Calu3 (cell line): ENCODE measurements at regions not wholly inside any gene's neighbourhood (a gene's known extent, or its start where the extent isn't known, plus 50 kb on each side); places are given as distances from the start of the nearest gene placed in this dataset.
A peak's percentile ranks its signal among the peaks of the same experiment; 100 is the strongest.

ENCODE experiments used
- BruUV-seq: library from RNA; stranded (reverse); fragments of 400-500 nt; replicated peaks from 2 replicates; lab custom pipeline; 2021; lab: Mats Ljungman, UMichigan
- CTCF ChIA-PET: fragments of 300-600 bp; sonication (Branson Sonifier 250); formaldehyde crosslinking; loops from one replicate; lab custom pipeline; 2022; ENCODE audit warnings: antibody characterized with exemption; lab: Charles Lee
- DNase-seq: peaks from one replicate; pipeline ENCODE4 v3.0.0; 2022
- H3K27ac Mint-ChIP-seq: one replicate; pipeline ENCODE4 v1.8.0; 2022; ENCODE audit warnings: mixed read lengths; ENCODE audit not compliant: unreplicated experiment
- H3K27me3 Mint-ChIP-seq: one replicate; pipeline ENCODE4 v1.8.0; 2022; ENCODE audit warnings: mixed read lengths; ENCODE audit not compliant: unreplicated experiment
- H3K36me3 Mint-ChIP-seq: one replicate; pipeline ENCODE4 v1.8.0; 2022; ENCODE audit warnings: mild to moderate bottlenecking, moderate library complexity, mixed read lengths; ENCODE audit not compliant: insufficient read depth, unreplicated experiment
- H3K4me1 Mint-ChIP-seq: one replicate; pipeline ENCODE4 v1.8.0; 2022; ENCODE audit warnings: mild to moderate bottlenecking, low read depth, mixed read lengths; ENCODE audit not compliant: unreplicated experiment
- H3K4me3 Mint-ChIP-seq: one replicate; pipeline ENCODE4 v1.8.0; 2022; ENCODE audit warnings: mild to moderate bottlenecking, low read depth, moderate library complexity, mixed read lengths; ENCODE audit not compliant: unreplicated experiment
- H3K9me3 Mint-ChIP-seq: one replicate; pipeline ENCODE4 v1.8.0; 2022; ENCODE audit warnings: low read depth, mixed read lengths; ENCODE audit not compliant: unreplicated experiment
- CTCF ChIP-seq: fragments of 200-600 bp; IDR thresholded peaks from one replicate; pipeline ENCODE4 v1.8.0; 2022; ENCODE audit warnings: antibody characterized with exemption; ENCODE audit not compliant: unreplicated experiment
- intact Hi-C: fragments of 100-400 bp; cut with micrococcal nuclease; formaldehyde crosslinking; loops from one replicate; pipeline ENCODE4 v1.10.0; 2022; ENCODE audit not compliant: unreplicated experiment

- Mint-ChIP-seq H3K36me3 (no peaks in the 10 kb centered on the region), H3K9me3 (no peaks in the 10 kb centered on the region), H3K27ac (no peak overlapping the region), H3K27me3 (peaks cover 24% of the 10 kb centered on the region), H3K4me1 (no peaks in the 10 kb centered on the region), H3K4me3 (no peak overlapping the region)
- intact Hi-C loops: loop anchor here (5.0 kb wide), 1 partner anchor 620 kb away; no protein-coding TSS in a partner anchor
- TF ChIP-seq CTCF: no peak
- CTCF ChIA-PET: no interaction called here
- no TSS peak for BruUV-seq
- DNase-seq: no peak
These were observed 166.8 kb upstream of the CST7 start for GRCh38 chr20:24782301-24782700.

DNA sequence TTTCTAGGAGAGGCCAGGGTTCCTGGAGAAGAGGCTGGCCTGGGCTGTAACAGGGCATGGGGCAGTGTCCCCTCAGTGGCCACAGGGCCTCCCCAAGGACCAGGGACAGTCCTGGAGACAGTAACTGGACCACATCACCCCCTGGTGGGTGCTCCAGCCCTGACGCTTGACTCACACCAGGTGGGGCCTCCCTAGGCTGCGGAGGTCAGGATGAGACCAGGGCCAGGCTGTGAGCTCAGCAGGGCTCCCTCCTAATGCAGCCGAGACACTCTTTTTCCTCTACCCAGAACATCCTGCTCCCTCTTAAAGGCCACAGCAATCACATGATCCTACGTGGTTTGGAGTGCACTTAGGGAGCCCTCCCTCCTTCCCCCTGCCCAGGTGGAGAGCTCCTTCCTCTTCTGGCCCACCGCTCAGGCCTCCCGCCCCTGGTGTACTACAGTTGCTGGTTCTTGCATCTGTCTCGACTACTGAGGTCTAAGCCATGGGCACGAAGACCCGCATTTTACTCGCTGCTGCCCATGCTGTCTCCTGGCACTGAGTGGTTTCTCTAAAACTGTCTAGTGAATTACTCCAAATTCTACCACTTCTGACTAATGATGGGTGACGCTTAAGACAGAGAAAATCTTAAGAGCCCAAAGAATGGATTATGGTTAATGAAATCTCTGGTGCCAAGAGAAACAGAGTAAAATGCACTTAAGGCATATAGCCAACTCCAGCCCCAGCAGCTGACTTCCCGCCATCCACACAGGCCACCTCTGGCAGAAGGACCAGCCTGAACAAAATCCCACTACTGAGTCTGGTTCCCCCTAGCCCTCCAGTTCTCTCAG is 166.1 kb upstream of the CST7 start:
- intact Hi-C loops: loop anchor here (5.0 kb wide), 1 partner anchor 621 kb away; no protein-coding TSS in a partner anchor
- Mint-ChIP-seq H3K4me3 (no peak overlapping the region), H3K27ac (no peak overlapping the region), H3K27me3 (peaks cover 31% of the 10 kb centered on the region), H3K9me3 (no peaks in the 10 kb centered on the region), H3K36me3 (no peaks in the 10 kb centered on the region), H3K4me1 (no peaks in the 10 kb centered on the region)
- no peak for DNase-seq
- CTCF ChIA-PET: no interaction called here
- TF ChIP-seq CTCF: no peak
- no TSS peak for BruUV-seq

- intact Hi-C loops: loop anchor here (5.0 kb wide), 1 partner anchor 622 kb away; no protein-coding TSS in a partner anchor
- CTCF ChIA-PET: no interaction called here
- Mint-ChIP-seq H3K4me1 (no peaks in the 10 kb centered on the region), H3K4me3 (no peak overlapping the region), H3K36me3 (no peaks in the 10 kb centered on the region), H3K27me3 (peaks cover 31% of the 10 kb centered on the region), H3K27ac (no peak overlapping the region), H3K9me3 (no peaks in the 10 kb centered on the region)
- peak; percentile 0 for DNase-seq
- BruUV-seq: no TSS peak
- no peak for TF ChIP-seq CTCF
These were observed 165.2 kb upstream of the CST7 start for GRCh38 chr20:24783631-24784492.

GRCh38 chr20:24784607-24785006 is 164.5 kb upstream of the CST7 start:
- Mint-ChIP-seq H3K27me3 (peaks cover 31% of the 10 kb centered on the region), H3K9me3 (no peaks in the 10 kb centered on the region), H3K4me3 (no peak overlapping the region), H3K4me1 (no peaks in the 10 kb centered on the region), H3K36me3 (no peaks in the 10 kb centered on the region), H3K27ac (no peak overlapping the region)
- no peak for DNase-seq
- no peak for TF ChIP-seq CTCF
- CTCF ChIA-PET: no interaction called here
- intact Hi-C loops: loop anchor here (5.0 kb wide), 1 partner anchor 622 kb away; no protein-coding TSS in a partner anchor
- BruUV-seq: no TSS peak
